GM23338 (cell line): ENCODE measurements at regions not wholly inside any gene's neighbourhood (a gene's known extent, or its start where the extent isn't known, plus 50 kb on each side); places are given as distances from the start of the nearest gene placed in this dataset.

Experiments used
- ATAC-seq: fragments of 200-7000 bp; cut with Tn5 transposase; 3 replicates; pipeline ENCODE4 v1.9.1; 2020
- DNase-seq: peaks from one replicate; pipeline ENCODE4 v3.0.0-alpha.2; 2015; ENCODE audit warnings: low spot score
- H2AFZ ChIP-seq: fragments of 200-600 bp; sonication (generic); 2 replicates; pipeline ENCODE4 v1.8.0; 2016; ENCODE audit warnings: antibody characterized with exemption, mild to moderate bottlenecking, moderate library complexity
- H3F3A ChIP-seq: fragments of 200-600 bp; sonication (generic); replicated peaks from 2 replicates; pipeline ENCODE4 v1.8.0; 2017; ENCODE audit warnings: antibody characterized with exemption, mixed run types, low read depth
- H3K27ac ChIP-seq: fragments of 200-600 bp; sonication (generic); 2 replicates; pipeline ENCODE4 v1.6.1; 2016; ENCODE audit warnings: low read depth
- H3K27me3 ChIP-seq: fragments of 200-600 bp; sonication (generic); 2 replicates; pipeline ENCODE4 v1.8.0; 2016; ENCODE audit warnings: mild to moderate bottlenecking, mixed run types, moderate library complexity; ENCODE audit not compliant: insufficient read depth
- H3K36me3 ChIP-seq: fragments of 200-600 bp; sonication (generic); 2 replicates; pipeline ENCODE4 v1.8.0; 2016; ENCODE audit warnings: mild to moderate bottlenecking; ENCODE audit not compliant: insufficient read depth
- H3K4me1 ChIP-seq: fragments of 200-600 bp; sonication (generic); 2 replicates; pipeline ENCODE4 v1.8.0; 2016; ENCODE audit warnings: mild to moderate bottlenecking, moderate library complexity; ENCODE audit not compliant: insufficient read depth
- H3K4me2 ChIP-seq: fragments of 200-600 bp; sonication (generic); 2 replicates; pipeline ENCODE4 v1.7.1; 2017; ENCODE audit warnings: mixed run types
- H3K4me3 ChIP-seq: fragments of 200-600 bp; sonication (generic); 2 replicates; pipeline ENCODE4 v1.6.1; 2016; ENCODE audit warnings: mixed run types
- H3K79me2 ChIP-seq: fragments of 200-600 bp; sonication (generic); replicated peaks from 2 replicates; pipeline ENCODE4 v1.8.0; 2017; ENCODE audit warnings: mild to moderate bottlenecking; ENCODE audit not compliant: insufficient read depth
- H3K9me2 ChIP-seq: fragments of 200-600 bp; sonication (generic); 2 replicates; pipeline ENCODE4 v1.8.0; 2017; ENCODE audit not compliant: insufficient read depth
- H4K20me1 ChIP-seq: fragments of 200-600 bp; sonication (generic); replicated peaks from 2 replicates; pipeline ENCODE4 v1.8.0; 2017; ENCODE audit warnings: mild to moderate bottlenecking; ENCODE audit not compliant: insufficient read depth
- H3K27ac Mint-ChIP-seq: 2 replicates; pipeline ENCODE4 v1.8.0; 2020; ENCODE audit warnings: inconsistent platforms, mild to moderate bottlenecking, moderate library complexity, mixed read lengths
- H3K27me3 Mint-ChIP-seq: 3 replicates; pipeline ENCODE4 v1.8.0; 2022; ENCODE audit warnings: low read depth, mild to moderate bottlenecking, moderate library complexity, mixed read lengths, inconsistent platforms; ENCODE audit not compliant: insufficient read depth, poor library complexity
- H3K36me3 Mint-ChIP-seq: 3 replicates; pipeline ENCODE4 v1.8.0; 2021; ENCODE audit warnings: low read depth, mild to moderate bottlenecking, inconsistent platforms, moderate library complexity, mixed read lengths
- H3K4me1 Mint-ChIP-seq: 3 replicates; pipeline ENCODE4 v1.8.0; 2020; ENCODE audit warnings: mild to moderate bottlenecking, inconsistent platforms, mixed read lengths
- H3K4me3 Mint-ChIP-seq: 3 replicates; pipeline ENCODE4 v1.8.0; 2021; ENCODE audit warnings: moderate library complexity, mild to moderate bottlenecking, inconsistent platforms, mixed read lengths
- H3K9me3 Mint-ChIP-seq: 3 replicates; pipeline ENCODE4 v1.8.0; 2020; ENCODE audit warnings: moderate library complexity, mild to moderate bottlenecking, inconsistent platforms, mixed read lengths
- CREB1 ChIP-seq: fragments of 250-450 bp; sonication (Bioruptor Pico); IDR thresholded peaks from 2 replicates; pipeline ENCODE4 v1.5.0; 2020; ENCODE audit warnings: low read depth, mild to moderate bottlenecking, moderate library complexity
- POLR2AphosphoS5 ChIP-seq: IDR thresholded peaks from 2 replicates; pipeline ENCODE4 v1.6.1; 2016; ENCODE audit warnings: antibody characterized with exemption, low read depth
- ZNF114 ChIP-seq: fragments of 250-450 bp; sonication (Bioruptor Pico); IDR thresholded peaks from 2 replicates; pipeline ENCODE4 v1.5.0; 2020; ENCODE audit warnings: mild to moderate bottlenecking, moderate library complexity
- ZNF331 ChIP-seq: fragments of 250-450 bp; sonication (Bioruptor Pico); IDR thresholded peaks from 2 replicates; pipeline ENCODE4 v1.5.0; 2020; ENCODE audit warnings: low read depth, mild to moderate bottlenecking, moderate library complexity
- TF ChIP-seq, protein P1 (sequence below): IDR thresholded peaks from 2 replicates; pipeline ENCODE4 v1.6.1; 2016; ENCODE audit warnings: antibody characterized with exemption
- TF ChIP-seq, protein P2 (sequence below): IDR thresholded peaks from one replicate; pipeline ENCODE4 v1.6.1; 2018; ENCODE audit warnings: antibody characterized with exemption; ENCODE audit not compliant: unreplicated experiment
- TF ChIP-seq, protein P3 (sequence below), 2 experiments: fragments of 200-600 bp in 1 of 2; sonication (generic) in 1 of 2; conservative IDR thresholded peaks; 2 replicates each; pipeline versions ENCODE4 v1.5.1 to v1.6.1; 2016 to 2017; ENCODE audit warnings: antibody characterized with exemption in 2 of 2, low read depth in 2 of 2, mild to moderate bottlenecking in 2 of 2, moderate library complexity in 1 of 2

DNA sequence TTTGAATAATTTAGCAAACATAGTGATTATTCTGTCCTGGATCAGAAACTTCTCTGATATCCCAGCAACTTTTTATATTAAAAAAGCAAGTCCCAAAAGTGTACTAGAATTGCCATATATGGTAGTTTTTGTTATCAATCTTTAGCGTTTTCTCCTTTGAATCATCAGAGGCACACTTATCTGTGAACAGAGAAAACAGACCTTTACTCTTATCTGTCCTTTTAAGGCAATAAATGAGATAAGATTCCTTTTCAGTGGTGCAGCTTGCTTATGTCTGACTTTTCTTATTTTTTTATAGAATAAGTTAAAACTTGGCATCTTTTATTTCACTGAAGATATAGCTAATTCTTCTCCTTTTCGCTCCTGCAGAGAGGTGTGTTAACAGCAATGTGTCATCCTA lies 458.1 kb upstream of the PCDH10 start:
- no peaks in the 10 kb centered on the region for H3K4me1 ChIP-seq

More for the DNA sequence above, 458.1 kb upstream of the PCDH10 start:
- DNase-seq (no peak), ATAC-seq (no peak)
- no peaks in the 10 kb centered on the region for H3F3A ChIP-seq
- H3K27ac ChIP-seq, result no peak overlapping the region
- no peaks in the 10 kb centered on the region; the same call in 1 of the 2 replicates for H3K36me3 ChIP-seq
- TF ChIP-seq, protein P1, sequence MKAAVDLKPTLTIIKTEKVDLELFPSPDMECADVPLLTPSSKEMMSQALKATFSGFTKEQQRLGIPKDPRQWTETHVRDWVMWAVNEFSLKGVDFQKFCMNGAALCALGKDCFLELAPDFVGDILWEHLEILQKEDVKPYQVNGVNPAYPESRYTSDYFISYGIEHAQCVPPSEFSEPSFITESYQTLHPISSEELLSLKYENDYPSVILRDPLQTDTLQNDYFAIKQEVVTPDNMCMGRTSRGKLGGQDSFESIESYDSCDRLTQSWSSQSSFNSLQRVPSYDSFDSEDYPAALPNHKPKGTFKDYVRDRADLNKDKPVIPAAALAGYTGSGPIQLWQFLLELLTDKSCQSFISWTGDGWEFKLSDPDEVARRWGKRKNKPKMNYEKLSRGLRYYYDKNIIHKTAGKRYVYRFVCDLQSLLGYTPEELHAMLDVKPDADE, result no peak
- no peak for TF ChIP-seq ZNF114 (CRISPR knock-in tag)
- TF ChIP-seq, protein P2, sequence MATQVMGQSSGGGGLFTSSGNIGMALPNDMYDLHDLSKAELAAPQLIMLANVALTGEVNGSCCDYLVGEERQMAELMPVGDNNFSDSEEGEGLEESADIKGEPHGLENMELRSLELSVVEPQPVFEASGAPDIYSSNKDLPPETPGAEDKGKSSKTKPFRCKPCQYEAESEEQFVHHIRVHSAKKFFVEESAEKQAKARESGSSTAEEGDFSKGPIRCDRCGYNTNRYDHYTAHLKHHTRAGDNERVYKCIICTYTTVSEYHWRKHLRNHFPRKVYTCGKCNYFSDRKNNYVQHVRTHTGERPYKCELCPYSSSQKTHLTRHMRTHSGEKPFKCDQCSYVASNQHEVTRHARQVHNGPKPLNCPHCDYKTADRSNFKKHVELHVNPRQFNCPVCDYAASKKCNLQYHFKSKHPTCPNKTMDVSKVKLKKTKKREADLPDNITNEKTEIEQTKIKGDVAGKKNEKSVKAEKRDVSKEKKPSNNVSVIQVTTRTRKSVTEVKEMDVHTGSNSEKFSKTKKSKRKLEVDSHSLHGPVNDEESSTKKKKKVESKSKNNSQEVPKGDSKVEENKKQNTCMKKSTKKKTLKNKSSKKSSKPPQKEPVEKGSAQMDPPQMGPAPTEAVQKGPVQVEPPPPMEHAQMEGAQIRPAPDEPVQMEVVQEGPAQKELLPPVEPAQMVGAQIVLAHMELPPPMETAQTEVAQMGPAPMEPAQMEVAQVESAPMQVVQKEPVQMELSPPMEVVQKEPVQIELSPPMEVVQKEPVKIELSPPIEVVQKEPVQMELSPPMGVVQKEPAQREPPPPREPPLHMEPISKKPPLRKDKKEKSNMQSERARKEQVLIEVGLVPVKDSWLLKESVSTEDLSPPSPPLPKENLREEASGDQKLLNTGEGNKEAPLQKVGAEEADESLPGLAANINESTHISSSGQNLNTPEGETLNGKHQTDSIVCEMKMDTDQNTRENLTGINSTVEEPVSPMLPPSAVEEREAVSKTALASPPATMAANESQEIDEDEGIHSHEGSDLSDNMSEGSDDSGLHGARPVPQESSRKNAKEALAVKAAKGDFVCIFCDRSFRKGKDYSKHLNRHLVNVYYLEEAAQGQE, result no peak
- TF ChIP-seq, protein P3, sequence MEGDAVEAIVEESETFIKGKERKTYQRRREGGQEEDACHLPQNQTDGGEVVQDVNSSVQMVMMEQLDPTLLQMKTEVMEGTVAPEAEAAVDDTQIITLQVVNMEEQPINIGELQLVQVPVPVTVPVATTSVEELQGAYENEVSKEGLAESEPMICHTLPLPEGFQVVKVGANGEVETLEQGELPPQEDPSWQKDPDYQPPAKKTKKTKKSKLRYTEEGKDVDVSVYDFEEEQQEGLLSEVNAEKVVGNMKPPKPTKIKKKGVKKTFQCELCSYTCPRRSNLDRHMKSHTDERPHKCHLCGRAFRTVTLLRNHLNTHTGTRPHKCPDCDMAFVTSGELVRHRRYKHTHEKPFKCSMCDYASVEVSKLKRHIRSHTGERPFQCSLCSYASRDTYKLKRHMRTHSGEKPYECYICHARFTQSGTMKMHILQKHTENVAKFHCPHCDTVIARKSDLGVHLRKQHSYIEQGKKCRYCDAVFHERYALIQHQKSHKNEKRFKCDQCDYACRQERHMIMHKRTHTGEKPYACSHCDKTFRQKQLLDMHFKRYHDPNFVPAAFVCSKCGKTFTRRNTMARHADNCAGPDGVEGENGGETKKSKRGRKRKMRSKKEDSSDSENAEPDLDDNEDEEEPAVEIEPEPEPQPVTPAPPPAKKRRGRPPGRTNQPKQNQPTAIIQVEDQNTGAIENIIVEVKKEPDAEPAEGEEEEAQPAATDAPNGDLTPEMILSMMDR (conservative IDR thresholded peaks at IDR 0.05; ENCODE audit: low read depth in 2 of 2), result no peak
- TF ChIP-seq CREB1 (CRISPR knock-in tag), result no peak
- no peak for TF ChIP-seq POLR2AphosphoS5
- TF ChIP-seq ZNF331 (CRISPR knock-in tag), result no peak
- no peak overlapping the region for H3K4me3 ChIP-seq
- Mint-ChIP-seq H3K27me3 (no peaks in the 10 kb centered on the region), H3K4me1 (no peaks in the 10 kb centered on the region), H3K36me3 (peaks cover 5% of the 10 kb centered on the region; the same call in 2 of the 3 replicates), H3K4me3 (no peak overlapping the region), H3K9me3 (peaks cover 24% of the 10 kb centered on the region), H3K27ac (no peak overlapping the region)
- H2AFZ ChIP-seq, result no peak overlapping the region
- peaks cover 4% of the 10 kb centered on the region; the same call in 1 of the 2 replicates for H3K9me2 ChIP-seq
- no peak overlapping the region for H3K4me2 ChIP-seq
- H4K20me1 ChIP-seq, result no peaks in the 10 kb centered on the region
- H3K79me2 ChIP-seq, result no peaks in the 10 kb centered on the region
- H3K27me3 ChIP-seq, result no peaks in the 10 kb centered on the region
